GM12874 (cell line): ENCODE measurements at regions not wholly inside any gene's neighbourhood (a gene's known extent, or its start where the extent isn't known, plus 50 kb on each side); places are given as distances from the start of the nearest gene placed in this dataset.

ENCODE experiments used
- TF ChIP-seq, protein P1 (sequence below): IDR thresholded peaks from 2 replicates; pipeline ENCODE4 v1.5.1; 2011; ENCODE audit warnings: low read depth, mild to moderate bottlenecking, control low read depth, low read length, moderate library complexity; ENCODE audit not compliant: insufficient read depth

DNA sequence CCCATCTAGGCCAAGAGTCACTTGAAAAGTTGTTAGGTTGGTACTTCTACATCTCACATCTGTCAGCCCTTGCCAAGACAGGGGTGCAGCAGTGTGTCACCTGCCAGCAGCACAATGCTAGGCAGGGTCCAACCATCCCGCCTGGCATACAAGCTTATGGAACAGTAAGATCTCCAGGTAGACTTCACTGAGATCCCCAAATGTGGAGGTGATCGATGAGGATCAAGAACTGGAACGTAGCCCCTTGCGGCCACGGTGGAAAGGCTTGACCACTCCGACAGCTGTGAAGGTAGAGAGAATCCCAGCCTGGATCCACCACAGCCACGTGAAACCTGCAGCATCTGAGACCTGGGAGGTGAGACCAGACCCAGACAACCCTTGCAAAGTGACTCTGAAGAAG, 696.0 kb upstream of the LMO3 start:
- TF ChIP-seq, protein P1, sequence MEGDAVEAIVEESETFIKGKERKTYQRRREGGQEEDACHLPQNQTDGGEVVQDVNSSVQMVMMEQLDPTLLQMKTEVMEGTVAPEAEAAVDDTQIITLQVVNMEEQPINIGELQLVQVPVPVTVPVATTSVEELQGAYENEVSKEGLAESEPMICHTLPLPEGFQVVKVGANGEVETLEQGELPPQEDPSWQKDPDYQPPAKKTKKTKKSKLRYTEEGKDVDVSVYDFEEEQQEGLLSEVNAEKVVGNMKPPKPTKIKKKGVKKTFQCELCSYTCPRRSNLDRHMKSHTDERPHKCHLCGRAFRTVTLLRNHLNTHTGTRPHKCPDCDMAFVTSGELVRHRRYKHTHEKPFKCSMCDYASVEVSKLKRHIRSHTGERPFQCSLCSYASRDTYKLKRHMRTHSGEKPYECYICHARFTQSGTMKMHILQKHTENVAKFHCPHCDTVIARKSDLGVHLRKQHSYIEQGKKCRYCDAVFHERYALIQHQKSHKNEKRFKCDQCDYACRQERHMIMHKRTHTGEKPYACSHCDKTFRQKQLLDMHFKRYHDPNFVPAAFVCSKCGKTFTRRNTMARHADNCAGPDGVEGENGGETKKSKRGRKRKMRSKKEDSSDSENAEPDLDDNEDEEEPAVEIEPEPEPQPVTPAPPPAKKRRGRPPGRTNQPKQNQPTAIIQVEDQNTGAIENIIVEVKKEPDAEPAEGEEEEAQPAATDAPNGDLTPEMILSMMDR = no peak

DNA sequence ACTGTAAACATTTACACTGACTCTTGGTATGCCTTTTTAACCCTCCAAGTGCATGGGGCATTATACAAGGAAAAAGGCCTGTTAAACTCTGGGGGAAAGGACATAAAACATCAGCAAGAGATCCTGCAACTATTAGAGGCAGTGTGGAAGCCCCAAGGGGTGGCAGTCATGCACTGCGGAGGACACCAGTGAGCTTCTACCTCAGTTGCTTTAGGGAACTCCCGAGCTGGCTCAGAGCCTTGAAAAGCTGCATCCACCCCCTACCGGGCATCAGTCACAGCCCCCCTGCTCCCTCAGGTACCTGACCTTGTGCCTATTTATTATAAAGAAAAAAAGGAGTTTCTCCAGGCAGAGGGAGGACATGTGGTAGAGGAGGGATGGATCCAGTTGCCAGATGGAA, 695.6 kb upstream of the LMO3 start:
- TF ChIP-seq, protein P1 = no peak

DNA sequence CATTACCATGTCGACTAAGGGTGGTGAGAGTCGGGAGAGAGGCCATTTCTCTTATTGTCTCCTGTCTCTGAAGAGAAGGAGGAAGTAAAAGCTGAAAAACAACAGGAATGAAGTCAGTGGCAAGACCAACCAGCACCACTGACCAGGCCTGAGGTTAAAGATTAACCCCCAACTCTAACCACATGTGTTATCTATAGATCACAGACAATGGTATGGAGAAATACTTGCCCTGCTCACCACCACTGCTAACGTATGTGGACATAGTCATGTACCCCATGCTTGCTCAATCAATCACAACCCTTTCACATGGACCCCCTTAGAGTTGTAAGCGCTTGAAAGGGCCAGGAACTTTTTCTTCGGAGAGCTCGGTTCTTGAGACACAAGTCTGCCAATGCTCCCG, 690.9 kb upstream of the LMO3 start:
- TF ChIP-seq, protein P1 = no peak

DNA sequence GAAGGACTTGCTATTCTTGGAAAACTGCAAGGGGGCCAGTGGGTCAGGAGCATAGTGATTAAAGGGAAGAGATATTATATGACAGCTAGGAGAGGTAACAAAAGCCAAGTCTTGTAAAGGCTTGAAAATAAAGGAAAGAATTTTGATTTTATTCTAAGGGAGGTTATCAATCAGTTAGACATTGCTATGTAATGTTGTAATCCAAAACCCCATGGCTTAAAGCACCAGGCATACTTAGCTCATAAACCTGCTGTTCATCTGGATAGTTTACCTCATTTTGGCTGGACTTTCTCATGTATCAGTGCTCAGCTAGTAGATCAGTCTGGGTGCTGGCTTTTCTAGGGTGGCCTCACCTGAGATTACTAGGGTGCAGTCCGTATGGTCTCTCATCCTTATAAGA, 680.9 kb upstream of the LMO3 start:
- TF ChIP-seq, protein P1 = no peak

DNA sequence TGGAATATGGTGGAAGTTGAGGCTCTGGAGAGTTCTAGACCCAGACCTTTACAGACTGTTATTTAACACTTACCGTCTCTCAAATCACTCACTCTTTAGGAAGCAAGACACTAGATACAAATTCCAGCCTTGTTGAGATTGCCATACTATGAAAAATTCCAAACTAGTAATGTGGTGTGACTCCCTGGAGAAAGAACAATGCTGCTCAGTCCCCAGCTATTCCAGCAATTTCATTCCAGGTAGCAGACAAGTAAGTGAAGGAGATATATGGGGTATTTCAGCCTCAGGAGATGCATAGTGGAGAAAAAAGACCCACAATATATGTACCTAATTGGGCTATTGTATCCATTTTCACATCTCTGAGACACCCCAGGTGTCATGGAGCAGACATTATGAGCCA, 678.9 kb upstream of the LMO3 start:
- TF ChIP-seq, protein P1 = no peak

DNA sequence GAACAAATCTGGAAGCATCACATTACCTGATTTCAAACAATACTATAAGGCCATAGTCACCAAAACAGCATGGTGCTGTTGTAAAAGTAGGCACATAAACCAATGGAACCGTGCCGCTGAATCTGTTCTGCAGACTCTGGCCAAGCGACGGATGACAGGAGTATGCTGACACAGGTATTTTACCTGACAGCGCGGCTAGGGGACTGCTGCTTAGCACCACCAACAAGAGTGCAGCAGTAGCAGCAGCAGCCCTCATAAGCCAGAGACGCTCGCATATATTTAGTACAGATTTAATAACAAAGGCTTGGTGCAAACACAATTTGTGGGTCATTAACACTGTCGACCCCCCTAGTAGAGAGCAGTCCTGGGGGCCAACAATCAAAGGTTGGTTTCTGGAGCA, 677.6 kb upstream of the LMO3 start:
- TF ChIP-seq, protein P1 = no peak

DNA sequence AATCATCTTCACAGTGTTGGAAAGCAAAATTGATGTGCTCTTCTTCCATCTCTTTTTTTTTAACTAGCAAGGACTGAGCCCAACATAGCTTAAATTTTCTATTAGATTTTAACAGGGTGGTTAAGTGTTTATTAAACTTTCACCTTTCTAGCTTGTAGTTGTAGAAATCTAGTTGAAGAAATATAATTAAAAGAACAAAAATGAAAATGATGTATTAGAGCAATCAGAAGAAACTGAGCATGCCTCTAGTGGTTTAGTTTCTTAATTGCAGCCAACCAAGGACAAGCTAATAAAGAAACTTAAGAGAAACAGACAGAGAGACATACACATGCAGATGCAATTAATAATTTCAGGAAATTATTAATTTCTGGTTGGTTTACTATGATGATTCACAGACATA, 673.0 kb upstream of the LMO3 start:
- TF ChIP-seq, protein P1 = no peak

DNA sequence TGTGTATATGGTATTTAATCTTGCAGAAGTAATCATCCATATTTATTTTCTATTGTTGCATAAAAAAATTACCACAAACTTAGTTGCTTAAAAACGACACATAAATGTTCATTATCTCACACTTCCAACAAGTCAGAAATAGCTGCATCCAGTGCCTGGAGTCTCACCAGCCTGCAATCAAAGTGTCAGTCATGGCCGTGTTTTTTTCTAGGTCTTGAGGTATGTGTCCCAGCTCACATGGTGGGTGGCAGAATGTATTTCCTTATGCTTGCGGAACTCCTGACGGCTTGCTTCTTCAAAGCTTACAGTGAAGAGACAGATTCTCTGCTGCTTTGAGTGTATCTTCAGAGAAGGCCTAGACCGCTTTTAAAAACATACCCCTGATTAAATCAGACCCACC, 670.2 kb upstream of the LMO3 start:
- TF ChIP-seq, protein P1 = no peak
